GM12878 (cell line): ENCODE measurements at regions not wholly inside any gene's neighbourhood (a gene's known extent, or its start where the extent isn't known, plus 50 kb on each side); places are given as distances from the start of the nearest gene placed in this dataset.

ENCODE experiments used
- EGR1 ChIP-seq, 2 experiments: IDR thresholded peaks; 1 replicate in 1 of 2; 2 replicates in 1 of 2; pipeline ENCODE4 v1.6.1; 2011 to 2012; ENCODE audit warnings: low read depth in 2 of 2, low read length in 2 of 2, borderline replicate concordance in 1 of 2, mild to moderate bottlenecking in 1 of 2, moderate library complexity in 1 of 2
- EP300 ChIP-seq, 2 experiments: fragments of 150-350 bp in 1 of 2; IDR thresholded peaks; 2 replicates each; pipeline ENCODE4 v1.6.1; 2011 to 2012; ENCODE audit warnings: low read depth in 2 of 2, low read length in 2 of 2, borderline replicate concordance in 1 of 2, improper control_type of control experiment in 1 of 2, inconsistent platforms in 1 of 2; ENCODE audit not compliant: control insufficient read depth in 1 of 2
- FOXM1 ChIP-seq: IDR thresholded peaks from 2 replicates; pipeline ENCODE4 v1.6.1; 2012; ENCODE audit warnings: low read depth, mild to moderate bottlenecking, inconsistent platforms, low read length, moderate library complexity
- JUNB ChIP-seq: IDR thresholded peaks from 2 replicates; pipeline ENCODE4 v1.6.1; 2016; ENCODE audit warnings: antibody characterized with exemption, mild to moderate bottlenecking
- POLR2A ChIP-seq: IDR thresholded peaks from 2 replicates; pipeline ENCODE4 v1.6.1; 2011; ENCODE audit warnings: low read depth, mild to moderate bottlenecking, low read length
- POLR2AphosphoS5 ChIP-seq: IDR thresholded peaks from 2 replicates; pipeline ENCODE4 v1.6.1; 2011; ENCODE audit warnings: mild to moderate bottlenecking, low read length, inconsistent platforms
- SIX5 ChIP-seq: IDR thresholded peaks from 2 replicates; pipeline ENCODE4 v1.6.1; 2011; ENCODE audit warnings: mild to moderate bottlenecking, low read depth, low read length, moderate library complexity; ENCODE audit not compliant: severe bottlenecking
- SREBF2 ChIP-seq: IDR thresholded peaks from 2 replicates; pipeline ENCODE4 v1.6.1; 2012; ENCODE audit warnings: mild to moderate bottlenecking, low read length
- TF ChIP-seq, protein P1 (sequence below): IDR thresholded peaks from 2 replicates; pipeline ENCODE4 v1.6.1; 2012; ENCODE audit warnings: mild to moderate bottlenecking, low read depth, low read length
- TF ChIP-seq, protein P2 (sequence below), 3 experiments: IDR thresholded peaks in 2 of 3; conservative IDR thresholded peaks in 1 of 3; 2 replicates each; pipeline ENCODE4 v1.5.1; 2011; ENCODE audit warnings: low read depth in 3 of 3, low read length in 3 of 3, mild to moderate bottlenecking in 3 of 3, control low read depth in 2 of 3, moderate library complexity in 2 of 3, inconsistent platforms in 1 of 3, mixed read lengths in 1 of 3; ENCODE audit not compliant: control insufficient read depth in 2 of 3, insufficient read depth in 1 of 3; ENCODE audit errors: extremely low read depth in 1 of 3
- TF ChIP-seq, protein P3 (sequence below): fragments of 450-650 bp; IDR thresholded peaks from 2 replicates; pipeline ENCODE4 v1.6.1; 2016; ENCODE audit warnings: mild to moderate bottlenecking
- TF ChIP-seq, protein P4 (sequence below): fragments of 450-650 bp; IDR thresholded peaks from 2 replicates; pipeline ENCODE4 v1.6.1; 2018; ENCODE audit warnings: borderline replicate concordance, mild to moderate bottlenecking; ENCODE audit not compliant: partially characterized antibody
- TF ChIP-seq, protein P5 (sequence below): fragments of 450-650 bp; IDR thresholded peaks from 2 replicates; pipeline ENCODE4 v1.6.1; 2017; ENCODE audit warnings: mild to moderate bottlenecking

DNA sequence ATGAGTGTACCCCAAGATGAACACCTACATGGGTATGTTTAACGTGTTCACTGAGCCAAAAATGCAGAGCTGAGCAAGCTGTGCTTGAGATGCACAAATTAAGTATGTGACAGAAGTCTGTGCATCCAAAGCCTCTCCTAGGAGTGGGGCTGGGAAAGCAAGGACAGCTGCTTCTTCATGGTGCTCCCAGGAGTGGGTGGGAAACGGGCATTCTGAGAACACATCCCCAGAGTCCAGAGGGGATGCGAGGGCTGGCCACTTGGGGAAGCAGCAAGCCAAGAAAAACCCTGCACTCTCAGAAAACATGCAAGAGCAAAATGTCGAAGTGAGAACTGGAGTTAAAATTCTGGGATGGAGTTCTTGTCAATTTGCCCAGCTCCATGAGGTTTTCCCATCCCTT is 414.3 kb downstream of the BCAT1 start:
- TF ChIP-seq, protein P1, sequence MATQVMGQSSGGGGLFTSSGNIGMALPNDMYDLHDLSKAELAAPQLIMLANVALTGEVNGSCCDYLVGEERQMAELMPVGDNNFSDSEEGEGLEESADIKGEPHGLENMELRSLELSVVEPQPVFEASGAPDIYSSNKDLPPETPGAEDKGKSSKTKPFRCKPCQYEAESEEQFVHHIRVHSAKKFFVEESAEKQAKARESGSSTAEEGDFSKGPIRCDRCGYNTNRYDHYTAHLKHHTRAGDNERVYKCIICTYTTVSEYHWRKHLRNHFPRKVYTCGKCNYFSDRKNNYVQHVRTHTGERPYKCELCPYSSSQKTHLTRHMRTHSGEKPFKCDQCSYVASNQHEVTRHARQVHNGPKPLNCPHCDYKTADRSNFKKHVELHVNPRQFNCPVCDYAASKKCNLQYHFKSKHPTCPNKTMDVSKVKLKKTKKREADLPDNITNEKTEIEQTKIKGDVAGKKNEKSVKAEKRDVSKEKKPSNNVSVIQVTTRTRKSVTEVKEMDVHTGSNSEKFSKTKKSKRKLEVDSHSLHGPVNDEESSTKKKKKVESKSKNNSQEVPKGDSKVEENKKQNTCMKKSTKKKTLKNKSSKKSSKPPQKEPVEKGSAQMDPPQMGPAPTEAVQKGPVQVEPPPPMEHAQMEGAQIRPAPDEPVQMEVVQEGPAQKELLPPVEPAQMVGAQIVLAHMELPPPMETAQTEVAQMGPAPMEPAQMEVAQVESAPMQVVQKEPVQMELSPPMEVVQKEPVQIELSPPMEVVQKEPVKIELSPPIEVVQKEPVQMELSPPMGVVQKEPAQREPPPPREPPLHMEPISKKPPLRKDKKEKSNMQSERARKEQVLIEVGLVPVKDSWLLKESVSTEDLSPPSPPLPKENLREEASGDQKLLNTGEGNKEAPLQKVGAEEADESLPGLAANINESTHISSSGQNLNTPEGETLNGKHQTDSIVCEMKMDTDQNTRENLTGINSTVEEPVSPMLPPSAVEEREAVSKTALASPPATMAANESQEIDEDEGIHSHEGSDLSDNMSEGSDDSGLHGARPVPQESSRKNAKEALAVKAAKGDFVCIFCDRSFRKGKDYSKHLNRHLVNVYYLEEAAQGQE: no peak
- TF ChIP-seq JUNB: no peak
- TF ChIP-seq FOXM1: no peak
- TF ChIP-seq, protein P2, sequence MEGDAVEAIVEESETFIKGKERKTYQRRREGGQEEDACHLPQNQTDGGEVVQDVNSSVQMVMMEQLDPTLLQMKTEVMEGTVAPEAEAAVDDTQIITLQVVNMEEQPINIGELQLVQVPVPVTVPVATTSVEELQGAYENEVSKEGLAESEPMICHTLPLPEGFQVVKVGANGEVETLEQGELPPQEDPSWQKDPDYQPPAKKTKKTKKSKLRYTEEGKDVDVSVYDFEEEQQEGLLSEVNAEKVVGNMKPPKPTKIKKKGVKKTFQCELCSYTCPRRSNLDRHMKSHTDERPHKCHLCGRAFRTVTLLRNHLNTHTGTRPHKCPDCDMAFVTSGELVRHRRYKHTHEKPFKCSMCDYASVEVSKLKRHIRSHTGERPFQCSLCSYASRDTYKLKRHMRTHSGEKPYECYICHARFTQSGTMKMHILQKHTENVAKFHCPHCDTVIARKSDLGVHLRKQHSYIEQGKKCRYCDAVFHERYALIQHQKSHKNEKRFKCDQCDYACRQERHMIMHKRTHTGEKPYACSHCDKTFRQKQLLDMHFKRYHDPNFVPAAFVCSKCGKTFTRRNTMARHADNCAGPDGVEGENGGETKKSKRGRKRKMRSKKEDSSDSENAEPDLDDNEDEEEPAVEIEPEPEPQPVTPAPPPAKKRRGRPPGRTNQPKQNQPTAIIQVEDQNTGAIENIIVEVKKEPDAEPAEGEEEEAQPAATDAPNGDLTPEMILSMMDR (IDR thresholded peaks at IDR 0.05 in 2 of 3, conservative IDR thresholded peaks at IDR 0.05 in 1 of 3; ENCODE audit: control insufficient read depth in 2 of 3, extremely low read depth in 1 of 3, insufficient read depth in 1 of 3, low read depth in 3 of 3, low read length in 3 of 3): no peak
- TF ChIP-seq SIX5: no peak
- TF ChIP-seq, protein P3, sequence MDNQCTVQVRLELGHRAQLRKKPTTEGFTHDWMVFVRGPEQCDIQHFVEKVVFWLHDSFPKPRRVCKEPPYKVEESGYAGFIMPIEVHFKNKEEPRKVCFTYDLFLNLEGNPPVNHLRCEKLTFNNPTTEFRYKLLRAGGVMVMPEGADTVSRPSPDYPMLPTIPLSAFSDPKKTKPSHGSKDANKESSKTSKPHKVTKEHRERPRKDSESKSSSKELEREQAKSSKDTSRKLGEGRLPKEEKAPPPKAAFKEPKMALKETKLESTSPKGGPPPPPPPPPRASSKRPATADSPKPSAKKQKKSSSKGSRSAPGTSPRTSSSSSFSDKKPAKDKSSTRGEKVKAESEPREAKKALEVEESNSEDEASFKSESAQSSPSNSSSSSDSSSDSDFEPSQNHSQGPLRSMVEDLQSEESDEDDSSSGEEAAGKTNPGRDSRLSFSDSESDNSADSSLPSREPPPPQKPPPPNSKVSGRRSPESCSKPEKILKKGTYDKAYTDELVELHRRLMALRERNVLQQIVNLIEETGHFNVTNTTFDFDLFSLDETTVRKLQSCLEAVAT: no peak
- TF ChIP-seq, protein P4, sequence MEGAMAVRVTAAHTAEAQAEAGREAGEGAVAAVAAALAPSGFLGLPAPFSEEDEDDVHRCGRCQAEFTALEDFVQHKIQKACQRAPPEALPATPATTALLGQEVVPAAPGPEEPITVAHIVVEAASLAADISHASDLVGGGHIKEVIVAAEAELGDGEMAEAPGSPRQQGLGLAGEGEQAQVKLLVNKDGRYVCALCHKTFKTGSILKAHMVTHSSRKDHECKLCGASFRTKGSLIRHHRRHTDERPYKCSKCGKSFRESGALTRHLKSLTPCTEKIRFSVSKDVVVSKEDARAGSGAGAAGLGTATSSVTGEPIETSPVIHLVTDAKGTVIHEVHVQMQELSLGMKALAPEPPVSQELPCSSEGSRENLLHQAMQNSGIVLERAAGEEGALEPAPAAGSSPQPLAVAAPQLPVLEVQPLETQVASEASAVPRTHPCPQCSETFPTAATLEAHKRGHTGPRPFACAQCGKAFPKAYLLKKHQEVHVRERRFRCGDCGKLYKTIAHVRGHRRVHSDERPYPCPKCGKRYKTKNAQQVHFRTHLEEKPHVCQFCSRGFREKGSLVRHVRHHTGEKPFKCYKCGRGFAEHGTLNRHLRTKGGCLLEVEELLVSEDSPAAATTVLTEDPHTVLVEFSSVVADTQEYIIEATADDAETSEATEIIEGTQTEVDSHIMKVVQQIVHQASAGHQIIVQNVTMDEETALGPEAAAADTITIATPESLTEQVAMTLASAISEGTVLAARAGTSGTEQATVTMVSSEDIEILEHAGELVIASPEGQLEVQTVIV: no peak
- no peak for TF ChIP-seq EP300 (IDR thresholded peaks at IDR 0.05; ENCODE audit: borderline replicate concordance in 1 of 2, control insufficient read depth in 1 of 2, low read depth in 2 of 2, low read length in 2 of 2)
- TF ChIP-seq EGR1 (IDR thresholded peaks at IDR 0.05; ENCODE audit: borderline replicate concordance in 1 of 2, low read depth in 2 of 2, low read length in 2 of 2): no peak
- no peak for TF ChIP-seq POLR2AphosphoS5
- TF ChIP-seq POLR2A: no peak
- TF ChIP-seq, protein P5, sequence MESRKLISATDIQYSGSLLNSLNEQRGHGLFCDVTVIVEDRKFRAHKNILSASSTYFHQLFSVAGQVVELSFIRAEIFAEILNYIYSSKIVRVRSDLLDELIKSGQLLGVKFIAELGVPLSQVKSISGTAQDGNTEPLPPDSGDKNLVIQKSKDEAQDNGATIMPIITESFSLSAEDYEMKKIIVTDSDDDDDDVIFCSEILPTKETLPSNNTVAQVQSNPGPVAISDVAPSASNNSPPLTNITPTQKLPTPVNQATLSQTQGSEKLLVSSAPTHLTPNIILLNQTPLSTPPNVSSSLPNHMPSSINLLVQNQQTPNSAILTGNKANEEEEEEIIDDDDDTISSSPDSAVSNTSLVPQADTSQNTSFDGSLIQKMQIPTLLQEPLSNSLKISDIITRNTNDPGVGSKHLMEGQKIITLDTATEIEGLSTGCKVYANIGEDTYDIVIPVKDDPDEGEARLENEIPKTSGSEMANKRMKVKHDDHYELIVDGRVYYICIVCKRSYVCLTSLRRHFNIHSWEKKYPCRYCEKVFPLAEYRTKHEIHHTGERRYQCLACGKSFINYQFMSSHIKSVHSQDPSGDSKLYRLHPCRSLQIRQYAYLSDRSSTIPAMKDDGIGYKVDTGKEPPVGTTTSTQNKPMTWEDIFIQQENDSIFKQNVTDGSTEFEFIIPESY: no peak
- TF ChIP-seq SREBF2: no peak
